GM18508 (cell line): ENCODE measurements at regions not wholly inside any gene's neighbourhood (a gene's known extent, or its start where the extent isn't known, plus 50 kb on each side); places are given as distances from the start of the nearest gene placed in this dataset.
A peak's percentile ranks its signal among the peaks of the same experiment; 100 is the strongest.

Source experiments
- ATAC-seq: cut with Tn5 transposase; IDR thresholded peaks from one replicate; pipeline ENCODE4 v1.9.1; 2021; ENCODE audit warnings: moderate number of reproducible peaks; ENCODE audit not compliant: insufficient read depth, unreplicated experiment

DNA sequence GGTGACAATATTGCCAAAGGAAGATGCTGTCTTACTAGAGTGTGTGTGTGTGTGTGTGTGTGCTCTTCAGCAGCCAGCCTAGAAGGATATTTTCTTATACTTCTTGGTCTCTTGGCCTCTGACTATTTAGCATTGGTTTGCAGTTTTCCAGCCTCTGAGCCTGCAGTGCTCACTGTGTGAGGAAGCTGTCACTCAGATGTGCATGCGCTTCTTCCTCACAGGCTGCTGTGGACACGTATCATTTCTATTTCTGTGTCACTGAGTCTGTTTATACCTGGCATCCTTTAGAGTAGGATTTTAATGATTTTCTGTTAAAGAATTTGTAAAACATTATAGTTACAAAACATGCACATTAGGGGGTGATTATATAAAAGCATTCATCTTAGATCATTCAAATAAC lies 83.3 kb downstream of the ALDH8A1 start:
- ATAC-seq = no peak

DNA sequence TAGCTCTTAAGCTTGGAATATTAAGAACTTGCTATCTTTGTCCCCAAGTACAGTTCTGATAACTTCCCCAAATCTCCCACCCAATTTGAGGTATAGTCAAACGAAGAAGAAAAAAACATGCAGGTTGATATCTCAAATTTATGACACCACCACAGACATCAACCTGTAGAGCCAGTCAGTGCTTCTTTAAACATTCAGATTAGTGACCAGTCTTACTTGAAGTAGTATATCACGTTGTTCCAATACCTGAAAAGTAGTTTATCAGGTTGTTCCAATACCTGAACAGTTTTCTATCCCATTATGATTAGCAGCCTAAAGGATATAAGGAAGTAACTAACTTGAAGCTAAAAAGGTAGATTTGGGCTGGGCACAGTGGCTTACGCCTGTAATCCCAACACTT lies 85.3 kb downstream of the ALDH8A1 start:
- no peak for ATAC-seq

DNA sequence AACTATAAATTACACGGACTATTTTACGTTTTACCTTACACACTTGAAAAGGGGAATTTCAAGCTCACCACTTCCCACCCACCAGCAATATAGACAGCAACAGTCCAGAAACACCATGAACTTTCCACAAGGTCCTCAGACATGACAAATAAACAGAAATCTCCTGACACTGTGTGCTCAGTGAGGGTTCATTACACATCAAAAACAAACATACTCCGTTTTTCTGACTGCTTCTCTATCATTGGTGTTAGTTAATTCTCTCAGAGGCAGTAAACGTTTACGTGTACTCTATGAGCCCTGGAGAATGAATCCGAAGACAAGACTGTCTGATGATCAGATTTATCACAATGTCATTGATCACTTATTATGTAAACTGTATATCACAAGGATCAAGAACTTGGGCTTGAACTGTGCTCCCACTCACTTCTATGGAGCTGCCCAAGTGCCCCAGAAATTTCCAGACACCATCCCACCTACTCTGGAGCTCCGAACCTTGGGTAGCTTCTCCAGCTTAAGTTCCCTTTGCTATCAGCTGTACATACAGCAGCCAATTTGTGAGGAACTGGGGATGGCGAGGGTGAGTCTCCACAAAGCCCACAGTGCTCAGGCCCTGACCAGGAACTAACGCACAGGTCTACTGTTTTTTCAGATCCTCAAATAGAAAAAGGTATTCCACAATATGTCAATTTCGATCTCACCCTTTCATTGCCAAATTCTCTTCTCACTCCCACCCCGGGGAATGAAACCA lies 86.0 kb downstream of the ALDH8A1 start:
- ATAC-seq = no peak

DNA sequence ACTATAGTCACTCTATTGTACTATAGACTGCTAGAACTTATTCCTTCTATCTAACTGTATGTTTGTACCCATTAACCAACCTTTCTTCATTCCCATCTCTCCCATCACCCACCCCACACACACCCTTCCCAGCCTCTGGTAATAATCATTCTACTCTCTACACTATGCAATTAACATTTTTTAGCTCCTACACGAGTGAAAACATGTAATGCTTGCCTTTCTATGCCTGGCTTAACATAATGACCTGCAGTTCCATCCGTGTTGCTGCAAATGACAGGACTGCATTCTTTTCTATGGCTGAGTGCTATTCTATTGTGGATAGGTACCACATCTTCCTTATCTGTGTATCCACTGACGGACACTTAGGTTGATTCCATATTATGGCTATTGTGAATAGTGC lies 95.5 kb downstream of the ALDH8A1 start:
- ATAC-seq = no peak

DNA sequence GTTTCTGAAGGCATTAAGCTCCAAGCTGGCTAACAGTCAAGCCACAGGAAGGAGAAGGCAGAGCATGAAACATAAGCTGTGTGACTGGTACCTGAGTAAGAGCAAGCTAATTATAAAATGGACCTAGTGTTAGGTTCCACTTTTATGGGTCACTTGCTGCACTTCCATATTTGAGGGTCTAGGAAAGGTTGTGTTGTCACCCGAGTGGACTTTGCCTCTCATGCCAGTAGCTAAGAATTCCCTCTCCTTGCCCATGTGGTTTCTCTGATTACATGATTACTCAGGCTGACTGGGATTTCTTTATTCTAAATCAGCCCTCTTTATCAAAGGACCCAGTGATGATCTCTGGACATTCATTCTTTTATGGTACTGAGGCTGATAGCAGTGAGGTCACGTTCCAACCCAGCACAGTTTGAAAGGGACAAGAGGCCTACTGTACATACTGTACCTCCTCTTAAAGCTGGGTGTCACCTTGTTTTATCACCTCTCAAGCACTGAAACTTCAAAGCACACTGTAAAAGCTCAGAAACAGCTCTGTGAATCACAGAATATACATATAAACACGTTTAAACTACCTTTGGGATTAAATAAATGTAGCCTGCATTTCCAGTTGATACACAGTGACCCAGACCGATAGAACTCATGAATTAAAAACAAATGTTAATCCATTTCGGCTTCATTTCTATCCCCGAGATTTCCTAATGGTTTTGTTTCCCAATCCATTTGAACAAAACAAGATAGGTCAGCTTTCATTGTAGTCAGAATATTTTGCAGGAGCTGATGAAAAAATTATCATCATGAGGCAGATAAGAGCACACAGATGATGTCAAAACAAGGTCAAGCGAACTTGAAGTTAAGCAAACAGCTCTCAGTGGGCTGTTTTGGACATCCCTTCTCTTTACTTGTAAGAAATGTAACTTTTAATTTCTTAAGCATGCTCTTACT lies 96.5 kb downstream of the ALDH8A1 start:
- ATAC-seq = no peak

DNA sequence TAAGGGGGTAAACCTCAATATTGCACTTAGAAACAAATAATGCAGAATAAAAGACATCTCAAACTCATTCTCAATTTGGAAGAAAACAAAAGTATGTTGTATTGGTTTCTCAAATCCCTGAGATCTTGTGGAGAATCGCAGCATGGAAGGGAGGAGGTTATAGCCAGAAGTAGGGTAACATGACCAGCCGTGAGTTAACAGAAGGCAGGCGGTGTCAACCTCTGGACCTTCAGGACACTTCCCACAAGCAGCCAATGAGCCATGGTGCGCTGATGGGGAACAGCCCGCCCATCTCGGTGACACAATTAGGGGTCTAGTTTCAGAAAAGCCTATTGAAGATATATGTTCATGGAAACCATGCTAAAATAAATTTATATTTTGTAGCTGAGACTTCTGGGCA lies 98.4 kb downstream of the ALDH8A1 start:
- ATAC-seq = no peak

DNA sequence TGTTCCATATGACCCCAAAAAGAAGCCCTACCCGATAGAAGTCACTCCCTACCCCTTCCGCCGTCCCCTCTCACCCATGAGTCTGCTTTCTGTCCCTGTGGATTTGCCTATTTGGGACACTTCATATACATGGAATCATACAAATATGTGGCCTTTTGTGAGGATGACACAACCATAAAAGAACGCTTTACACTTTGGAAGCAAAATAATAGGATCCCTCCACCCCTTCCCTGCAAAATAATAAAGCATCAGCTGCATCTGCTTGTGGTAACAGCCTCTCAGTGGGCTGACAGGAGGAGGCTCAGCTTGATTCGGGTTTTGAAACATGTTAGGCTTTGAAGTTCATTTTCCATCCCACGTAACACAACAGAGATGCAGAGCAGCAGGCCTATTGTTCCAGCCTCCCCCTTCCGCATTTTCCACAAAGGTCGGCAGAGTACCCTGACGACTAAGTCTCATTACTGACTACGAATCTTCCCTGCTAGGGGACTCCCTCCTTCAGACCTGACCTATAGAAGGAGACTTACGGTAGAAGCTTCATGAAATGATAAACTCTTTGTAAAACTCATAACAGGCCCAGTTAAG lies 99.1 kb downstream of the ALDH8A1 start:
- ATAC-seq = no peak

DNA sequence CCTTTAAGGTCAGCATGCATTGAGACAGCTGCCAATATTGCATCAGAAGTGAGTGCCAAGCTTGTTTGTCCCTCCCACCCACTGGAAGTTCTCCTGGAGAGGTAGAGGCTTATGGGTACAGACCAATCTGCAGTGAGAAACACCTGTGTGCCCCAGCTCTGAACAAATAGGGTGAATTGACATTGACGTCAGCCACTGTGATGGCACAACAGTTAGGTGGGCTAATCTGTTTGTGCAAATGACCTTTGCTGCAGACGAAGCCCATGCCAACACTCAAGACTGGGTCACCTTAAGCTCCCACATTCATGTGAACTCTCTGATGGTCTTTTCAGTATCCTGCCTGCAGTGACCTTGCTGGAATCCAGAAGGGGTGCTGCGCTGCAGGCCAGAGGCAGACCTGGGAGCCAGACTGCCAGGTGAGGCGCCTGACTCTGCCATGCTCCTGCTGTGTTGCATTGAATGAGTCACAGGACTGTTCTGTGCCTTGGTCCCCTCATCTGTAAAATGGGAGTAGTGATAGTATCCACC lies 99.9 kb downstream of the ALDH8A1 start:
- ATAC-seq = no peak

DNA sequence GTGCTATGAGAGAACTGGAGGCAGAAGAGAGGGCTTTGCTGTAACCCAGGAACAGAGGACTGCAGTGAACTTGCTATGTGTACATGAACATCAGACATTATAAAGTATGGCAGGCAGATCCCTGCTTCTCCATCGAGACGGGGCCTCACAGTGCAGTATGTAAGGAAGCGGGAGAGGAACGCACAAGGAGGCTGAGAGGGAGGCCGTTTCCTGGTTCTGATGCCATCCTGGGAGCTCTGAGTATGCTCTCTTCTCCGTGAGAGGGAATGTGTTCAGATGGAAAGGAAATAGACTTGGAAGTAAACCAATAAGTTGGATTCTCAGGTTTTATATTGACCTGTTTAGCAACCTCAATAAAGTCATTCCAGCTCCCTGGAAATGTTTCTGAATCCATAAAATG lies 101.8 kb downstream of the ALDH8A1 start:
- no peak for ATAC-seq

DNA sequence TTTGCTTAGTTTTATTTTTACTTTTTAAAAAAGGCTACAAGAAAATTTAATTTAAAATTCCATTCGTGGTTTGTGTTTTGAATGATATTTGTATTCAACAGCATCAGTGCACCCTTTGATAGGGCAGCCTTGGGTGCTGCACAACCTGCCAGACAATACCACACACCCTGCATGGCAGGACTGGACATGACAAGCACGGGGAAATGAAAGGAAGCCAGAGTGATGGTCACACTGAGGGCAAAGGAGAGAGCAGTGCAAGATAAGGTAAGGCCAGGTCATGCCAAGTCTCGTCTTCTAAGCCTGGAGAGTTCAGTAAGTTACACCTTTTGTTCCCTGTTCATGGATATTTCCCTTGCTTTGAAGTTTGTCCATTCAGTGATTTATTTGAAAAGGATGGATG lies 103.0 kb downstream of the ALDH8A1 start:
- no peak for ATAC-seq

DNA sequence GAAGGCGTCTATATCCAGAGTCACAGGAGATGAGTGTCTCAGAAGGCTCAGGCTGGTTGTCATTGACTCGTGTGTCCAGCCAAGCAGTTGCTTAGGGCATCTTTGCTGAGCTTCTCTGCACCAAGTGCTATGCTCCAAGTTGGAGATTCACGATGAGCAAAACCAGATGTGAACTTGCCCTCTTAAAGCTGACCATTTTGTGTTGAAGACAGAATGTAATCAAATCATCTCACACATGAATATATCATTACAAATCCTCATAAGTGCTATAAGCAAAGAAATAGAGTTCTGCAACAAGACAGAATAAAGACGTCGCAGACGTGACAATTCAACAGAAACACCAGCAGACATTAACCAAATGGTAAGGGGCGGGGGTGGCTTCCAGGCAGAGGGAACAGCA lies 103.9 kb downstream of the ALDH8A1 start:
- ATAC-seq = no peak

DNA sequence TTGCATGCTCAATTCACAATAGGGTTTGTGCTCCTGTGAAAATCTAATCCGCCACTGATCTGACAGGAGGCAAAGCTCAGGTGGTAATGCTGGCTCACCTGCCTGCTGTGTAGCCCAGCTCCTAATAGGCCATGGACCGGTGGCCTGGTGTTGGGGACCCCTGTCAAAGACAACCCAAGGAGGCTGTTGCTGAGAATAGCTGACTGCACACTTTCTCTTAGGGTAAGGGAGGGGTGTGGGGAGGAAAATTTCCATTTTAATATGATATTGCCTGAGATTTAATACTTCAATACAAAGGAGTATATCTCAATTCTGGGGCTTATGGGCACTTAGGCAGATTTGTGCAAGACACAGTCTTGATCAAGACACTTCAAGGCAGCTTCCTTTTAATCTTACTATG lies 105.8 kb downstream of the ALDH8A1 start:
- no peak for ATAC-seq

DNA sequence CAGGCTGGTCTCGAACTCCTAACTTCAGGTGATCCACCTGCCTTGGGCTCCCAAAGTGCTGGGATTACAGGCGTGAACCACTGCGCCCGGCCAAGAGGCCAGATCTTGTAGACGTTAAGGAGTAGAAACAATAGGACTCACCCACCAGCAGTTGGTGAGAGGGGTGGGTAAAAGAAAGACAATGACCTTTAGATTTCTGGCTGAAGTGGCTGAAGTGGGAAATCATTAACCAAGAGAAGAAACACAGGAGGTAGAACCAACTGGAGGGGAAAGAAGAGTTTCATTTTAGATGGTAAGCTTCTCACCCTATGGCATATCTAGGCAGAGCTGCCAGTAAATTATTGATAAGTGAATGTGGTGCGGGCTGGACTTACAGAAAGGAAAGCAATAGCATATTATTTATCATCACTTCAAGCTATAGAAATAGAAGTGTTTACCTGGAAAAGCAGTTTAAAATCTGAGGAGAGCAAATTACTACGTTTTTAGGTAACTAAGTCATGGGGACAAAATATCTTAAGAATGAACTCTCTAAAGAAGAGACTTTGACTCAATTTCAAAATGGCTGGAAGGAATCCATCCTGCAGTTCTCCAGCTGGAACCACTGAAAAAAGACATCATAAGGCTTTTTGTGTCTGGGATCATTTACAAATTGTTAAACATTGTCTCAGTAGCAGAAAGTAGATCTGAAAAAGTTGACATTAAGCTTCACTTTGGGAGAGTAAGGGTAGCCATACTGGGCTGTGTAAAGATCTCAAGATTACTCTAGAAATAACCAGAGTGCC lies 109.6 kb downstream of the ALDH8A1 start:
- ATAC-seq = peak; percentile 63

DNA sequence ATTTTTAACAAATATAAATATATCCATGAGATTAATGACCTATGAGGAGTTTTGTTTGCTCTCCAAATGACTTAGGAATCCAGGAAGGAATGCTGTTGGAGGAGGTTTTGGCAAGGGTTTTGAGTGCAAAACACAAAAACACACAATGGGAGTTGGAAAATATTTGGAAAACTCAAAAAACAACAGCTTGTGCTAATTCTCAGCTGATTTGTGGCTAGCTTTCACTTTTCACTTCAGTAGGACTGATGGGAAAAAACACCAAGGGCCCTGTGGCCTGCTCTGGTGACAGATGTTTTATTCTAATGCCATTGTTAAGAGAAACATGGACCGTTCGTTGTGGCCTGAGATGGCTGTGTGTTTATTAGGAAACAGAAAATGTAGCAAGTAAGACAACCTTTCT lies 113.9 kb downstream of the ALDH8A1 start:
- no peak for ATAC-seq

DNA sequence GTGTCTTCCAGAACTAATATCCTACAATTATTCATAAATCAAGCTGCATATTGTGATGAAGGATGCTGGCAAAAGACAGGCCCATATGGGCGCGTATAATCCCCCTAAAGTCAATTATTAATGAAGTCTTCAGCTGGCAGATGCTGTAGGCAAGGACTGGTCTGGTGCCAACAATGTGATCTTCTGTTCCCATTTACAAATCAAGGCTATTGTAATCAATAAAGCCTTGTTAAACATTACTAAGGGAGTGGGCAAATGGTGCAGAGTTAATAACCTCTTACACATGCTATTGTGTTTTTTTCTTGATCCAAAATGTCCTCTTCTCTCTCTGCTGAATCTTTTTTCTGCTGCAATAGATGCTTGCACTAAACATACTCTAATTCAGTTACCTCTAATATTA lies 119.0 kb downstream of the ALDH8A1 start:
- no peak for ATAC-seq

DNA sequence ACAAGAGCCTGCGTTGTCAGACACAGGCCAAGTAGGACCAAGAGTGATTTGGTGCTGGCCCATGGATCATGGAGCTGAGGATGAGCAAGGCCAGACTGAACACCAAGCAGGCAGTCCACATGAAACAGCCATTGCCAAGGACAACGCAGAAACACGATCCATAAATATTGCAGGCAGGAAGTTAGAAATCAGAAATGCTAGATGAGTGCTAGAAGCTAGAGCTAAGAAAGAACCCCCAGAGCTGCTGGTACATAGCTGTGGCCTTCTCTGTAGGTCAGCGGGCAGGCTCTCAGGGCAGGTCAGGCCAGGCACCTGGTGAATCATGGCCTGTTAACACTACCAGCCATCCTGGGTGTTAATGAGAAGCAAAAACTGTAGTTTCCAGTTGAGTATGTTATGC lies 119.7 kb downstream of the ALDH8A1 start:
- no peak for ATAC-seq

DNA sequence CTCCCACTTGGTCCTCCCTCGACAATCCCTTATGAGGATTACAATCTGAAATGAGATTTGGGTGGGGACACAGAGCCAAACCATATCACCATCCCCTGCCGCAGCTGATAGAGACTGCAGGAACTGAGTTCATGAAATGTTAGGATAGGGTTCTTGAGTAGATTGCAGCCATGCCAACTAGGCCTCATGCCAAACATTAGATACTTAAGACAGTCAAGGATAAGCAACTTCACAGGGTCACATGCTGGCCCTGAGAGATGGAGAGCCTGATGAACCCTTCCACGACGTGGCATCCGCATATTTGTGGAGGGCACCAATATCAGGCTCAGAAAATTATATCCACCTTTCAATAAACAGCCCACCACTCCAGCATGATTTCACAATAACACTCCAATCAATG lies 121.3 kb downstream of the ALDH8A1 start:
- no peak for ATAC-seq

DNA sequence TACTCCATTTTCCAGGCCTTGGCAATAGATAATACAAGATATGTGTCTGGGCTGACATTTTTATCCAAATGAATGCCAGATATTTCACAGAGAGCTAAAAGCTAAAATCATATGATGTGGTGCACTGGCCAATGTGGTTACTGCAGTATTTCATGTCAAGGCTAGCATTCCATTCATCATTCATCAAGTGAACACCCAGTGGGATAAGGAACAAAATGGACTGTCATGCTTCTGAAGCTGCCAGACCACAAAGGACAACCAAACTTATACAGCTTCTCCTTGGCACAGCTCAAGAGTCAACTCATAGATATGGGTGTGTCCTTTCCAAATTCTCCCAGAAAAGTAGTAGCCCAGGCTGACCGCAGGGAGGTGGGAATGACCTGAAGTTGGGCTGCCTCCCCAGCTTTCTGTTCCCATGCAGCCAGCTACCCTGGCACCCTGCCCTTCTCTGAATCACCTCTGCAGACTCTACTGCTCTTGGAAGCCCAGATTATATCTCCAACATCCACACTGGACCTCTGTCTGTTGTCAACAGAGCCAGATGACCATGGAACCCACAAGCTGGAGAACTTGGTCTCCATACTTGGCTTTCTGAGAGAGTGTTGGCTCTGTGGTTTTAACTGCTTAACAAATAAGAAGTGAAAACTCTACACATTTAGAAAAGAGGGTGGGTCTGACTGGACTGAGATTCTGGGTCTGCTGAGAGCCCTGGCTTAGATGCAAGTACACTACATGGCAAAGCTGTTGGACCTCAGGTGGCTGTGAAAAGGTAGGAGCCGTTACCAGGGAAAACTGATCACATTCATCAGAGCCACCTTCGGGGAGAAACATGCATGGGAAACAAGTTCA lies 122.8 kb downstream of the ALDH8A1 start:
- no peak for ATAC-seq

DNA sequence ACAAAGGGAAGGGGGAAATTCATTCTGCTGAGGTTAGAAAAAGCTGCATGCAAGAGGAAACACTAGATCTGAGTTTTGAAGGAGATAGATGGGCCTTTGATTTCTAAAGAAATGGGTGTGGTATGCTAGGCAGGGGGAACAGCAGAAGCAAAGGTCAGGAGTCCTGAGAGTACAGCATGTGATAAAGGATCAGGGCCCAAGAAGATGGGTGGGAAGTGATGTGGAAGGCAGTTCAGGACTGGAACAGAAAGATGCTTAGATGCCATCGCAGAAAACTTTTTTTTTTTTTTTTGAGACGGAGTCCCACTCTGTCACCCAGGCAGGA lies 126.2 kb downstream of the ALDH8A1 start:
- ATAC-seq = no peak
